ENCODE measurements at regions not wholly inside any gene's neighbourhood (a gene's known extent, or its start where the extent isn't known, plus 50 kb on each side); places are given as distances from the start of the nearest gene placed in this dataset.

DNA sequence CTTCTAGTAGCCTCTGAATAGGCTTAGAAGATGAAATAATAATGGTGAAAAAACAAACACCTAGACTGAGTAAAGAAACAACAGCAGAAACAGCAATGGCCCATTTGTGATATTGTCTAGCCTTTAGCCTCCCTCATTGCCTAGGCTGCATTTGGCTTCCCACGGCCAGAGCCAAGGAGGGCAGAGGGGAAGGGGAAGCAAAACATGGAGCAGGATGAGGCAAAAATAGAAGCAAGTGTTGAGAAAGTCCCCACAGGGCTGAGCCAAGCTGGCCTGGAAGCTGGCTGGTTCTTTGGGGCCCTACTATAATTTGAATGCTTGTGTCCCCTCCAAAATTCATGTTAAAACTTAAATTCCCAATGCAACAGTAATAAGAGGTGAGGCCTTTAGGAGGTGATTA lies 60.2 kb upstream of the KSR1 start:
- DNase-seq = no peak

DNA sequence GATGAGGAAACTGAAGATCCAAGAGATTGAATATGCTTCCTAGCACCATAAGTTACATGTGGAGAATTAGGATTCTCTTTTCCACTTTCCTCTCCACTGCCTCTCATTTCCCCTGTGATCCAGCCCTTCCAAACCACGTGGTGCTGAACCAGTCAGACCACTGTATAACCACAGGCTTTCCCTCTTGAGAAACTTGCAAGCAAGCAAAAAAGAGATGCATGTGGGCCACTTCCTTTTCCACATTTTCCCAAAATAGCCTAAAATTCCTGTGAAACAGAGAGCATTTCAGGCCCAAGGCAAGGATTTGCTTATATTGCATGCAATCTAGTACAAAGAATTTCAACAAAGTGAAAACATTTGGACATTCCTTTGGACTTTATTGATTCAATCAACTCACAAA lies 59.3 kb upstream of the KSR1 start:
- no peak for DNase-seq

DNA sequence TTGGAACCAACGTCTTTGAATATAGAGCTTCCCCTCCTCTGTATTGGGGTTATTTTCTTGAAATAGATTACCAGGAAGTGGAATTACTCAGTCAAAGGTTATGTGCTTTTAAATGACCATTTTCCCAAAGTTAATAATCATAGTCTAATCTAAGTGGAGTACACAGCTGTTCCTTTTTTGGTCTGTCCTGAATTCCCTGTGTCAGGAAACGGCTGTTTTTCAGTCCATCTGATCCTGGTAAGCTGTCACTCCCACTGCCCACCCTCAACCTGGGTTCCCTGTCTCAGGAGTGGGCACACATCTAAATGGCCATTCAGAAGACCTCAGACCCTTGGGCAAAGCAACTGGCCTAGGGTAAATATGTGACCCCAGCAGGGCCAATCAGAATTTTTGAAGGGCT lies 57.6 kb upstream of the KSR1 start:
- no peak for DNase-seq

DNA sequence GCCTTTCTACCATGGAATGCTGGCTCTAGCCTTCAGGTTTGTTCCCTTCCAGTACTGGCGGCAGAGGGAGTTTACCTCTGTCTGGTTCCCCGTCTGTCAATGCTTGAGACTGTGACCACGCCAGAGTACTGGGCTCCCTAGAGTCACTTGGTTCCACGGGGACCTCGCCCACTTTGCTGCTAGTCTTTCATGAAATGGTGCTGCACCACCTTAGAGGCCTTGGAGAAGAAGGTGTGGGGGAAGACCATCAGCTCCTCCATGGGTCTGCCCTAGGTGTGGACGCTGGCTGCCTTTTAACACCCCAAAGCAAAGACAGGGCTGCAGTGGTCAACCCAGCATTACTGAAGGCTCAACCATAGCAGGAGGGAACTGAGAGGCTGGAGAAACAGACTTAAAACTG lies 55.3 kb upstream of the KSR1 start:
- no peak for DNase-seq

DNA sequence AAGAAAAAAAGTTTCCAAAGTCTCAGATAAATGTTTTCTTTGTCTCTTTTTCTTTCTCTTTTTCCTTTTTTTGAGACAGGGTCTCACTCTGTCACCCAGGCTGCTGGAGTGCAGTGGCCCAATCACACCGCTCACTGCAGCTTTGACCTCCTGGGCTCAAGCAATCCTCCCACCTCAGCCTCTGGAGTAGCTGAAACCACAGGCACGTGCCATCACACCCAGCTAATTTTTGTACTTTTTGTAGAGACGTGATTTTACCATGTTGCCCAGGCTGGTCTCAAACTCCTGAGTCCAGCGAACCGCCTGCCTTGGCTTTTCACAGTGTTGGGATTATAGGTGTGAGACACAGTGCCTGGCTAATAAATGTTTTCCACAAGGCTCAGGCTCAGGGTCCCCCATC lies 53.3 kb upstream of the KSR1 start:
- no peak for DNase-seq

- no peak for DNase-seq
These were observed 52.7 kb upstream of the KSR1 start for GRCh38 chr17:27403480-27404005.

- DNase-seq = no peak
These were observed 51.6 kb upstream of the KSR1 start for GRCh38 chr17:27404676-27405075.

All from stimulated activated CD4-positive, alpha-beta T cell treated with anti-CD3 and anti-CD28 coated beads, Interleukin-4, amount 100 ng/mL, for 1 hour (primary cell).